Panc1 (cell line): ENCODE measurements at regions not wholly inside any gene's neighbourhood (a gene's known extent, or its start where the extent isn't known, plus 50 kb on each side); places are given as distances from the start of the nearest gene placed in this dataset.

Experiments
- ATAC-seq: fragments of 200-7000 bp; cut with Tn5 transposase; 2 replicates; pipeline ENCODE4 v1.9.1; 2020; ENCODE audit warnings: mild to moderate bottlenecking, moderate library complexity
- BruUV-seq: library from RNA; stranded (reverse); fragments of 400-500 nt; replicated peaks from 2 replicates; lab custom pipeline; 2021; lab: Mats Ljungman, UMichigan
- CTCF ChIA-PET: fragments of 300-600 bp; sonication (Branson Sonifier 250); formaldehyde crosslinking; loops from one replicate; lab custom pipeline; 2022; ENCODE audit warnings: antibody characterized with exemption; lab: Charles Lee
- POLR2A ChIA-PET: fragments of 300-600 bp; sonication (Branson Sonifier 250); formaldehyde crosslinking; loops from one replicate; lab custom pipeline; 2022; ENCODE audit warnings: antibody characterized with exemption; lab: Charles Lee
- DNase-seq: peaks from one replicate; pipeline ENCODE4 v3.0.0-alpha.2; 2010; ENCODE audit warnings: low read depth, low spot score
- H3K27ac ChIP-seq: 2 replicates; pipeline ENCODE4 v1.5.1; 2011; ENCODE audit warnings: mild to moderate bottlenecking, low read length, inconsistent platforms
- H3K27me3 ChIP-seq: fragments of 200-500 bp; sonication (Bioruptor generic); 2 replicates; pipeline ENCODE4 v1.6.0; 2014; ENCODE audit warnings: low read length, inconsistent platforms; ENCODE audit not compliant: control insufficient read depth, insufficient read depth
- H3K36me3 ChIP-seq: fragments of 200-500 bp; sonication (Bioruptor generic); 2 replicates; pipeline ENCODE4 v1.5.1; 2014; ENCODE audit warnings: inconsistent platforms, mild to moderate bottlenecking, low read length, moderate library complexity; ENCODE audit not compliant: control insufficient read depth, insufficient read depth
- H3K4me1 ChIP-seq: 2 replicates; pipeline ENCODE4 v1.5.1; 2011; ENCODE audit warnings: inconsistent platforms, mild to moderate bottlenecking, low read length, moderate library complexity; ENCODE audit not compliant: control insufficient read depth, insufficient read depth
- H3K4me3 ChIP-seq, 2 experiments: 2 replicates each; pipeline ENCODE4 v1.5.1; 2011 to 2012; ENCODE audit warnings: low read depth in 2 of 2, low read length in 2 of 2, mild to moderate bottlenecking in 2 of 2, inconsistent platforms in 1 of 2, moderate library complexity in 1 of 2
- H3K9me3 ChIP-seq: fragments of 200-500 bp; sonication (Bioruptor generic); 2 replicates; pipeline ENCODE4 v1.5.1; 2014; ENCODE audit warnings: low read depth, mild to moderate bottlenecking, inconsistent platforms, low read length, moderate library complexity; ENCODE audit not compliant: control insufficient read depth, insufficient read depth
- CTCF ChIP-seq: fragments of 450-650 bp; IDR thresholded peaks from 2 replicates; pipeline ENCODE4 v1.5.1; 2017; ENCODE audit warnings: mild to moderate bottlenecking
- POLR2AphosphoS5 ChIP-seq: IDR thresholded peaks from 2 replicates; pipeline ENCODE4 v1.6.1; 2012; ENCODE audit warnings: mild to moderate bottlenecking, low read depth, low read length, moderate library complexity
- REST ChIP-seq, 2 experiments: IDR thresholded peaks; 2 replicates each; pipeline ENCODE4 v1.6.1; 2011 to 2012; ENCODE audit warnings: low read depth in 2 of 2, control low read depth in 1 of 2, low read length in 1 of 2, mild to moderate bottlenecking in 1 of 2, moderate library complexity in 1 of 2; ENCODE audit not compliant: insufficient read depth in 1 of 2
- SIN3A ChIP-seq: IDR thresholded peaks from 2 replicates; pipeline ENCODE4 v1.6.1; 2012; ENCODE audit warnings: low read depth, mild to moderate bottlenecking, low read length, moderate library complexity, borderline replicate concordance; ENCODE audit not compliant: insufficient read depth
- TCF7L2 ChIP-seq: IDR thresholded peaks from 2 replicates; pipeline ENCODE4 v1.6.1; 2011; ENCODE audit warnings: mild to moderate bottlenecking, low read depth, low read length, inconsistent platforms
- in situ Hi-C: cut with HindIII; loops from 2 replicates; pipeline ENCODE4 v1.10.0; 2016; ENCODE audit warnings: low sequenced_read_pairs, low pct_unique_long_range_greater_than_20kb
- intact Hi-C: fragments of 100-400 bp; cut with micrococcal nuclease; formaldehyde crosslinking; loops from one replicate; pipeline ENCODE4 v1.10.0; 2022; ENCODE audit not compliant: unreplicated experiment

- CTCF ChIA-PET = no interaction called here
Measured at GRCh38 chr3:55164876-55165275, 237.0 kb upstream of the LRTM1 start.

GRCh38 chr3:55164191-55164590, 236.3 kb upstream of the LRTM1 start:
- in situ Hi-C loops (no loop called here), intact Hi-C loops (no loop called here)
- Histone ChIP-seq H3K9me3 (no peaks in the 10 kb centered on the region), H3K4me3 (no peak overlapping the region), H3K4me1 (no peaks in the 10 kb centered on the region), H3K27ac (no peak overlapping the region), H3K36me3 (no peaks in the 10 kb centered on the region), H3K27me3 (no peaks in the 10 kb centered on the region)
- ATAC-seq = no peak
- CTCF ChIA-PET = no interaction called here
- no peak for DNase-seq
- no TSS peak for BruUV-seq
- TF ChIP-seq REST (IDR thresholded peaks at IDR 0.05; ENCODE audit: insufficient read depth in 1 of 2, low read depth in 2 of 2, low read length in 1 of 2) (no peak), TCF7L2 (no peak), SIN3A (no peak), CTCF (no peak), POLR2AphosphoS5 (no peak)
- POLR2A ChIA-PET = no interaction called here

More at GRCh38 chr3:55164876-55165275, 237.0 kb upstream of the LRTM1 start:
- Histone ChIP-seq H3K27ac (no peak overlapping the region), H3K27me3 (no peaks in the 10 kb centered on the region), H3K9me3 (no peaks in the 10 kb centered on the region), H3K4me3 (no peak overlapping the region), H3K36me3 (no peaks in the 10 kb centered on the region), H3K4me1 (no peaks in the 10 kb centered on the region)
- no TSS peak for BruUV-seq
- POLR2A ChIA-PET = no interaction called here
- in situ Hi-C loops (no loop called here), intact Hi-C loops (no loop called here)
- TF ChIP-seq POLR2AphosphoS5 = no peak
- TF ChIP-seq REST (IDR thresholded peaks at IDR 0.05; ENCODE audit: insufficient read depth in 1 of 2, low read depth in 2 of 2, low read length in 1 of 2) = no peak
- no peak for TF ChIP-seq SIN3A
- TF ChIP-seq CTCF = no peak
- TF ChIP-seq TCF7L2 = no peak
- DNase-seq (no peak), ATAC-seq (no peak)
